HS-5 (cell line): ENCODE measurements at regions not wholly inside any gene's neighbourhood (a gene's known extent, or its start where the extent isn't known, plus 50 kb on each side); places are given as distances from the start of the nearest gene placed in this dataset.
"Not testable (repeated sequence)": the region's sequence is repeated elsewhere in the genome, so short reads cannot be mapped to it uniquely, and the experiment has no call there.

ENCODE experiments used
- DNase-seq: peaks from one replicate; pipeline ENCODE4 v3.0.0-alpha.2; 2012; ENCODE audit warnings: low read depth

- DNase-seq = no peak
These were observed 1147.9 kb downstream of the UQCRFS1 start for GRCh38 chr19:28065026-28065425.

DNA sequence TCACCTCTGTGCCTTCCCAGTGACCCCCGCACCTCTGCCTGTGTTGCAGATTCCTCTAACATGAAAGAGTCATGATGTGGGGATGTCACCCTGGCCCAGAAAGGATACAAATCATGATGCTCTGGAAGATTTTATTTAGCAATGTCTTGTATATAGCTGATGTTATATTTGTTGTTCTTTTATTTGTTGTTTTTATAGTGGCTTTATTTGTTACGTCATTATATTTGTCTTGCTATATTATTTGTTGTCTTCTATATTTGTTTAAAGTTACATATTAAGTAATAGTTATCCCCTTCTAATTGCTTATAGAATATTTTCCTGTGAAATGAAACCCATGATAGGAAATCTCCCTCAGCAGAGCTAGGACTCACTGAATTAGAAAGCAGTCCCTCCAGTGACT lies 1149.2 kb downstream of the UQCRFS1 start:
- no peak for DNase-seq

- no peak for DNase-seq
These were observed 1151.8 kb downstream of the UQCRFS1 start for GRCh38 chr19:28061111-28061510.

DNA sequence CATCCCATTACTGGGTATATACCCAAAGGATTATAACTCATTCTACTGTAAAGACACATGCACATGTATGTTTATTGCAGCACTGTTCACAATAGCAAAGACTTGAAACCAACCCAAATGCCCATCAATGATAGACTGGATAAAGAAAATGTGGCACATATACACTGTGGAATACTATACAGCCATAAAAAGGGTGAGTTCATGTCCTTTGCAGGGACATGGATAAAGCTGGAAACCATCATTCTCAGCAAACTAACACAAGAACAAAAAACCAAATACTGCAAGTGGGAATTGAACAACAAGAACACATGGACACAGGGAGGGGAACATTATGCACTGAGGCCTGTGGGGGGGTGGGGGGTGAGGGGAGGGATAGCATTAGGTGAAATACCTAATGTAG lies 1155.9 kb downstream of the UQCRFS1 start:
- not testable (repeated sequence) for DNase-seq

GRCh38 chr19:28051047-28051446 lies 1161.9 kb downstream of the UQCRFS1 start:
- DNase-seq = no peak

GRCh38 chr19:28049875-28050274 lies 1163.1 kb downstream of the UQCRFS1 start:
- no peak for DNase-seq

GRCh38 chr19:28046932-28047331 lies 1166.0 kb downstream of the UQCRFS1 start:
- DNase-seq = no peak

DNA sequence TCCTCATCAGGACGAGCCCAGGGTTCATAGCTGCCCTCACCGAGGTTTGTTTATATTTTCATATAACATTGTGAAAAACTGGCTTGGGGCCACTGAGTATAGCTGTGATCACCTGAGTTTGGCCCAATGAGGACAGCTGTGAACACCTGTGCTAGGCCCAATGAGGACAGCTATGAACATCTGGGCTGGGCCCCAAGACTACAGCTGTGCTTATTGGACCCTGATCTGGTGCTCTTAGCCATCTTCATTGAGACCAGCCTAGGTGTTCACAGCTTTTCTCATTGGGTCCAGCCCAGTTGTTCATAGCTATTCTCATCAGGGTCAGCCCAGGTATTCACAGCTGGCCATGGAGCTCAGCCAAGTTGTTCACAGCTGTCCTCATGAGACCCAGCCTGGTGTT lies 1167.3 kb downstream of the UQCRFS1 start:
- DNase-seq = no peak

DNA sequence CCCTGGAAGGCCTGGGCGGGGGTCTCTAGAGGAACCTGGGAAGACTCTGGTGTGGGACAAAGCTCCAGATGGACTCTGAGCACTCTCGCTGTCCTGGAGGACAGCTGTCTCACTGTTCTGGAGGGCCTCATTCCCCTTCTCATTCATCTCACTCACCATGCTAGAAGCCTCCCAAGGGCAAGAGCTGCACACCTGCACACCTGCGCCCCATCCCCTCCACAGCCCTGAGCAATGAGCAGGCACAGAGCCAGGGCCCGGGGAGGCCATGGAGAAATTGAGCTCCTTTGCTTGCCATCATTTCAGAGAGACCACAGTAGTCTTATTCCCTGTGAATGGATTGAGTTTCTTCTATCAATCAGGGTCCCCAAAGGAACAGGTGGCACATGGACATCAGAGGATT lies 1168.5 kb downstream of the UQCRFS1 start:
- no peak for DNase-seq

DNA sequence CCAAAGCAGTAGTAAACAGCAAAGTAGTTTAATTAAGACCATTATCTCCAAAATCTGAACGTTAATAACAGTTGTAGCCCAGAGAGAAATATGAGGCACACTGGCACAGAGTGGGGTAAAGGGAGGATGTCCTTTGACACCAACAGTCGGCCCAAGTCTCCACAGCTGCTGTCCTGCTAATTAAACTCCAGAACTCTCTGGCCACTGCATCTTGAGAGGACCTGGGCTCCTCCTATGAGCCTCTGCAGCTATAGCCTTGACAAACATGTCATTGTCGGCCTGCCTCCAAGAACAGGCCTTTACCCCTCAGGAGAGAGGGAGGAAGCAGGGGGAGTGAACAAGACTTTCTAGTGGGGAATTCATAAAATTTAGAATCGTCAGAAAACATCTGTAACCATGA lies 1170.4 kb downstream of the UQCRFS1 start:
- DNase-seq = no peak

DNA sequence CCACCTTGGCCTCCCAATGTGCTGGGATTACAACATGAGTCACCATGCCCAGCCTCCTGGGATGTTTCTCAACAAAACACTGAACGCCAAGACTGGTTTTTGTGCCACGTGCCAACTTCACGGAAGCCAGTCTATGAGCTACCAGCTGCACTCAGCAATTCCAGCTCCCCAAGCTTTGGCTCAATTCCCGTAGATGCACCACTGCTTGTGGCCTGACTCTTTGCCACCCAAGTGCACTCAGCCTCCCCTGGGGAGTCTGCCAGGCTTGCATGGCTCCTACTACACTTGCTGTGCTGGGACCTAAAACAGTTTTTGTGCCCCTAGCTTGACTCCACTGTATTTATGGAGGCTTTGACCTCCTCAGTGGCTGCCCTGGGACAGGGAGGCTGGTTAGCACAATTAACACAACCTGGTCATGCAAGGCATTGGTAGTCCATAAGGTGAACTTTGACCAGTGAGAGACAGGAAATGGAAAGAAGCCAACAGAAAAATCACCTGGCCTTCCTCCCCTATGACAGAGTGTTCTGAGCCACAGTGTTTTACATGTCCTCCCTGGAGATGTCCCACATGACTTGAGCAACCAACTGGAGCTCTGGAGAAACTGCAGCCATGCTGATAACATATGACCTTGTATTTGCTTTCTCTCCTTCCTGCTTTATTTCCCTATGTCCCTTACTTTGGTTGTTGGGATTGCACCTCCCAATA lies 1173.1 kb downstream of the UQCRFS1 start:
- DNase-seq = no peak

GRCh38 chr19:28037186-28037585 lies 1175.8 kb downstream of the UQCRFS1 start:
- no peak for DNase-seq

- no peak for DNase-seq
These were observed 1176.5 kb downstream of the UQCRFS1 start for GRCh38 chr19:28036486-28036885.

GRCh38 chr19:28034936-28035335 lies 1178.0 kb downstream of the UQCRFS1 start:
- no peak for DNase-seq

DNA sequence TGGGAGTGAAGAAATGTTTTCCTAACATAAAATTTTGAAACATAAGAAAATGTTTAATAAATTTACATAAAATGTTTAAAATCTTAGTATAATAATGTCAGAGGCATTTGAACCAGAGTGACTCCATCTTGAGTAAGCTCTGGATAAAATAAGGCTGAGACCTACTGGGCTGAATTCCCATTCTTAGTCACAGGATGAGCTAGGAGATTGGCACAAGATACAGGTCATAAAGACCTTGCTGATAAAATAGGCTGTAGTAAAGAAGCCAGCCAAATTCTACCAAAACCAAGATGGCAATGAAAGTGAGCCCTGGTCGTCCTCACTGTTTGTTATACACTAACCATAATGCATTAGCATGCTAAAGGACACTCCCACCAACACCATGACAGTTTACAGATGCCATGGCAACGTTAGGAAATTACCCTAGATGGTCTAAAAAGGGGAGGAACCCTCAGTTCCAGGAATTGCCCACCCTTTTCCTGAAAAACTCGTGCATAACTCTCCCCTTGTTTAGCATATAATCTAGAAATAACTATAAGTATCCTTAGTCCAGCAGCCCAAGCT lies 1184.0 kb downstream of the UQCRFS1 start:
- DNase-seq = no peak

- DNase-seq = no peak
These were observed 1185.8 kb downstream of the UQCRFS1 start for GRCh38 chr19:28027116-28027515.

DNA sequence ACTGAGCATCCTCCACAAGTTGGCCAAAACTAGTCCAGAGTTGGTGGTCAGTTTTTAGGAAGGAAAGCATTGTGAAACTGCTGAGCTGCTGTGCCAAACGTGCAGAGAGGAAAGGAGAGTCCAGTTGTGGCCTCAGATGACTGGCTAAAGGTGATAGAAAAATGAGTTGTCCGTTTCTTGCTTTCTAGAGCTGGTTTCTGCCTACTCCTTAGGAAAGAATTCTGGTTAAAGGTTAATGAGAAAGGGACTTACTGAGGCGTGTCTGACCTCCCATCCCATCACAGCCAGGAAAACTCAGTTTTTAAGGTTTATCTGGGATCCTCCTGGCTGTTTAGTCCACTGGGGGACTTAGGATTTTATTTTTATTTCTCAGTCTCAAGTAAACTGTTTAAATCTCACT lies 1186.3 kb downstream of the UQCRFS1 start:
- DNase-seq = no peak

DNA sequence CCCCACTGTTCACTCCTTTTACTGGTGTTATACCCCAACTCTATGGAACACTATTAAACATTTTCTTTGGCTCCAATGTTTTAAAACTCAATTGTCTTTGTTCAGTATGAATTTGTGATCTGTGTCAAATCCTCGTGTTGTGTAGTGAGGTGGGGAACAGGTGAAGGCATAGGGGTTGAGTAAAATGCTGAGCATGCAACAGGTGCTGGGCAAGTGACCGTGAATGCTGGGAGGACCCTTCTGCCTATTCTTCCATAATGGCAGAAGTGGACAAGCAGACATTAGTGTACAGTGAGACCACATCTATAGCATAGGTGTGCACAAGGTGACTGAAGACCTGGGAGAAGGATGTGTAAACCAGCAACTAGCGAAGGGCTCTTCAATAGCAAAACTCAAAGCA lies 1188.0 kb downstream of the UQCRFS1 start:
- no peak for DNase-seq

DNA sequence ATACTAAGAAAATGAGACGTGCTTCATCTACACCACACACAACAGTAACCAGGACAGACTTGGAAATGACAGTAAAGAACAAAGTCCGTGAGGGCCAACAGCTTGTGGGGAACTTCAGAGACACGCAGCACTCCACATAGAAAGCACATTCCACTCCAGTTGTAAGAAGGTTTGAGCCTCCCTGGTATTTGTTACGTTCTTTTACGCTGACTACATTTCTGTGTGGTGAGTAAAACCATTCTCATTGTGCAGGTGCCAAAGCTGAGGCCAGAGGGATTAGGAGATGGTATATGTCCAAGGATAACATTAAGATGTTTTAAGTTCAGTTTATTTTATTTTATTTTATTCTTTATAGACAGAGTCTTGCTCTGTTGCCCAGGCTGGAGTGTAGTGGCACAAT lies 1189.9 kb downstream of the UQCRFS1 start:
- no peak for DNase-seq

DNA sequence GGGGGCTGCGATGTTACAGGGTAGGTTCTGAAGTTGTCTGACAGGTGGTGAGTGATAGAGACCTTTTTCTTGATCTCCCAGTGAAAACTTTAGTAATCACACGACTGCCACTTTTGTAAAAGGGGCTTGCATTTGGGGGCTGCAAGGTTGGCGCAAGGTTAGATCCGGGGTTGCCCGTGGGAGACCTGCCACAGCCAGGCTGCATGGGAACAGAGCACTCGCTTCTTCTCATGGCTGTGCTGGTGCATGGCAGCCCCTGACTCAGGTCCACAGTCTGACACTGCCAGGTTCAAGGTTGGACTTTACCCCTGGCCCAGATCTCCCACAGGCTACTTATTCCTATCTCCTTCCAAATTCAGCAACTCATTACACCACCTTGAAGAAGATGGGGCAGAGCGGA lies 1190.4 kb downstream of the UQCRFS1 start:
- DNase-seq = no peak

- no peak for DNase-seq
These were observed 1191.4 kb downstream of the UQCRFS1 start for GRCh38 chr19:28021259-28022185.

DNA sequence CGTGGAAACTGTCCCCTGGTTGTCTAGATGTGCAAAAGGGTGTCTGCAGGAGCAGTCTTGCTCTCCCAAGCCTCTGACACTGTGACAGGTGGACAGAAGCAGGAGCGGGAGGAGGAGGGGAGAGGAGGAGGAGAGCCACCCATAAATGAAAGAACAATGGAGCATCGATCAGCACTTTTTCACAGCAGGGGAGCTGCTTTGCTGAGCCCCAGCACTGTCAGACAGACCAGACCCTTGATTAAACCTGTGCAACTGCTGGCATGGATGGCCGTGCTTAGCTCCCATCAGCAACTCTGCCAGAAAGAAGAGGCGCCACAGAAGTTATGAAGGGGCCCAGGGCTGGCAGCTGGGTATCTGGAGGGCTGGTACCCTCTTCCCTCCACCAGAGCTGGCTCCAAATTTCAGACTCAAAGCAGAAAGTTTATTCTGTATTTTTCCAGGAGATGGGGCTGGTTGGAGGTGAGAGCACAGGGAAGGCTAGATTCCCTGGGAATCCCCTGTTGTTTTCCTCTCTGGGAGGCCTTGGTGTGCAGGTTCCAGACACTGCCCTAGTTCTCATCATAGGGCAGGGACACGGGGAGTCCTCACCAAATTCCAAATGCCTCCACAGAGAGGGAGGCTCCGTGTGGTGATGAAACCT lies 1192.2 kb downstream of the UQCRFS1 start:
- DNase-seq = no peak

- no peak for DNase-seq
These were observed 1193.0 kb downstream of the UQCRFS1 start for GRCh38 chr19:28019901-28020300.
